Right atrium auricular region (tissue), 2 donors: ENCODE measurements at regions not wholly inside any gene's neighbourhood (a gene's known extent, or its start where the extent isn't known, plus 50 kb on each side); places are given as distances from the start of the nearest gene placed in this dataset.

Experiments used
- DNase-seq: peaks from one replicate; pipeline ENCODE4 v3.0.0-alpha.2; 2019; ENCODE audit warnings: low spot score
- H3K27ac ChIP-seq, 2 donors: fragments of 200-600 bp; sonication (generic); 1 replicate in 1 of 2; 2 replicates in 1 of 2; pipeline ENCODE4 v1.5.1; 2016 to 2019
- H3K27me3 ChIP-seq, 2 donors: fragments of 200-600 bp; sonication (generic); one replicate each; pipeline versions ENCODE4 v1.5.1 to v1.6.0; 2017 to 2019
- H3K36me3 ChIP-seq: fragments of 200-600 bp; sonication (generic); one replicate; pipeline ENCODE4 v1.5.1; 2016
- H3K4me1 ChIP-seq, 2 donors: fragments of 200-600 bp; sonication (generic); one replicate each; pipeline versions ENCODE4 v1.5.1 to v1.6.0; 2017 to 2019
- H3K4me3 ChIP-seq, 2 donors: fragments of 200-600 bp; sonication (generic); 1 replicate in 1 of 2; 2 replicates in 1 of 2; pipeline ENCODE4 v1.5.1; 2017 to 2019; ENCODE audit warnings: mild to moderate bottlenecking in 1 of 2, moderate library complexity in 1 of 2
- H3K9me3 ChIP-seq, 2 donors: fragments of 200-600 bp; sonication (generic); one replicate each; pipeline ENCODE4 v1.5.1; 2019
- CTCF ChIP-seq, 2 donors: fragments of 200-600 bp; sonication (generic); IDR thresholded peaks; one replicate each; pipeline ENCODE4 v1.5.1; 2019; ENCODE audit warnings: antibody characterized with exemption in 2 of 2

GRCh38 chr4:43356786-43357185 is 464.3 kb downstream of the GRXCR1 start:
- H3K9me3 ChIP-seq: no peaks in the 10 kb centered on the region
- no peak for DNase-seq
- no peaks in the 10 kb centered on the region for H3K4me1 ChIP-seq
- no peak overlapping the region for H3K4me3 ChIP-seq
- no peak for TF ChIP-seq CTCF (IDR thresholded peaks at IDR 0.05)
- no peaks in the 10 kb centered on the region for H3K36me3 ChIP-seq
- no peaks in the 10 kb centered on the region for H3K27me3 ChIP-seq
- H3K27ac ChIP-seq: no peak overlapping the region

DNA sequence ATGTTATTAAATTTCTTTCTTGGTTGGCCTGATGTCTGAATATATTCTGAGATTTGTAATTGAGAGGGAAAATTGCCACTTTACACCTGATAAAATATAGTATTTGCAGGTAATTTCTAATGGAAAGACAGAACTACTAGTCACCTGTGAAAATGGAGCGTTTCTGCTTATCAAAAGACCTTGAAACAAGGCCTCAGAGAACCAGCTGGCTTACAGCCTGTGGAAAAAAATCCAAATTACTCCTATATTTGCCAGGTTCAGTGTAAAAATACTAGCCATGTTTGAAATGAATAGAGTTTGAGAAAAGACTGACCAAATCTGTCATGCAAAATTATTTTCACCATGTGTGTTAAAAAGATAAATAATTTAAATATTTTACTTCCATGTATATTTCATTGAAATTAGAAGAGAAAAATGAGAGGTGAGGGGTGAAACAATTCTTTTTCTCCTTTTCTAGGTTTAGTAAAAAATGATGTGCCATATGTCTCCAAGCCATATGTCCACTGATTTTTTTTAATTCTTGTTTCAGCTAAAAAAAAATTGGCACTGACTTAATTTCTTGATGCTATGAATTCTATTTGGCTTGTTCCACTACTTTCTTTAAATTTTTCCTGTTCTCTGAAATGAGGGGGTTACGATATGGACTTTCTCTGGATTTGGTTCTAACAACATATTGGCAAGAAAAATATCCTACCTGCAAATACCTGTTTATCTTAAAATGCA is 464.9 kb downstream of the GRXCR1 start:
- no peak for DNase-seq
- H3K4me3 ChIP-seq: no peak overlapping the region
- no peak overlapping the region for H3K27ac ChIP-seq
- no peaks in the 10 kb centered on the region for H3K9me3 ChIP-seq
- TF ChIP-seq CTCF (IDR thresholded peaks at IDR 0.05): no peak
- H3K4me1 ChIP-seq: no peaks in the 10 kb centered on the region
- H3K27me3 ChIP-seq: no peaks in the 10 kb centered on the region
- H3K36me3 ChIP-seq: no peaks in the 10 kb centered on the region

DNA sequence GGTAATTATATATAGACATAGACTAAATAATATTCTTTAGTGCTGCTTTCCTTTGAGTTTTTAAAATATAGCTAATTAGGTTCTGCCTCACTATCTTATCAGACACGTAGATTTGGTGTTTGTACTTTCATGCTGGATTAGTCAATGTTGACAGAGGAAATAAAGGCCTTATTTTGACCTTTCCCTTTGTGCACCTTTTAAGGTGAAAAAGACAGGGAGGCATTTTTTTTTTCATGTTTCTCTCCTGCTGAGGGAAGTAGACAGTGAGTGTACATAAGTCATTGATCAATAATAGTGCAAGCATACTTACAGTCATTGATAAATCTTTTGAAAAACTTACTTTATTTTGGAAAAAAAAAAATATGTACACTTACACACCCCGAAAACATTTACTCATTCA is 467.8 kb downstream of the GRXCR1 start:
- no peaks in the 10 kb centered on the region for H3K27me3 ChIP-seq
- H3K27ac ChIP-seq: no peak overlapping the region
- H3K36me3 ChIP-seq: no peaks in the 10 kb centered on the region
- no peaks in the 10 kb centered on the region for H3K9me3 ChIP-seq
- no peak for TF ChIP-seq CTCF (IDR thresholded peaks at IDR 0.05)
- H3K4me1 ChIP-seq: no peaks in the 10 kb centered on the region
- H3K4me3 ChIP-seq: no peak overlapping the region
- DNase-seq: no peak

GRCh38 chr4:43362875-43363636 is 470.5 kb downstream of the GRXCR1 start:
- Histone ChIP-seq H3K27ac (no peak overlapping the region), H3K4me1 (no peaks in the 10 kb centered on the region), H3K4me3 (no peak overlapping the region), H3K27me3 (no peaks in the 10 kb centered on the region), H3K9me3 (no peaks in the 10 kb centered on the region), H3K36me3 (no peaks in the 10 kb centered on the region)
- DNase-seq: no peak
- no peak for TF ChIP-seq CTCF (IDR thresholded peaks at IDR 0.05)

GRCh38 chr4:43369036-43369594 is 476.6 kb downstream of the GRXCR1 start:
- no peak for DNase-seq
- Histone ChIP-seq H3K4me1 (no peaks in the 10 kb centered on the region), H3K27ac (no peak overlapping the region), H3K4me3 (no peak overlapping the region), H3K36me3 (no peaks in the 10 kb centered on the region), H3K9me3 (no peaks in the 10 kb centered on the region), H3K27me3 (no peaks in the 10 kb centered on the region)
- TF ChIP-seq CTCF (IDR thresholded peaks at IDR 0.05): no peak
